ENCODE measurements at regions not wholly inside any gene's neighbourhood (a gene's known extent, or its start where the extent isn't known, plus 50 kb on each side); places are given as distances from the start of the nearest gene placed in this dataset.

DNA sequence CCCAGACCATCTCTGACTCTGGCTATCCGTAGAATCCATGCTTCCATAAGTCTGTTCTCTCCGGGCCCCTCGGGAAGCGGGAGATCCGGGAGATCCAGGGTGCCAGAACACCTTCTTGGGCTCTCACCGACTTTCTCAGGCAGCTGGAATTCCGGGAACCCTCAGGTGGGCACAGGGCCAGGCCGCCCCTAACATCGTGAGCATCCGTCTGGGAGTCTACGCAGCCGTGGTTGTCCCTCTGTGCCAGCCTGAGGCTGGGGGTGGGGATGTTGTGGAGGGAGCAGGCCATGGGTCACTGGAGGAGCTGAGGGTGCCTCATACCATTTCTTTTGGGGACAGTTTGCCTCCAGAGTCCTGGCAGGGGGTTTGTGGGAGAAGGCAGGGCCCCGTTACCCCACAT is 92.3 kb upstream of the COL5A1 start:
- TF ChIP-seq CTCF (IDR thresholded peaks at IDR 0.05), result no peak
- TF ChIP-seq POLR2A (IDR thresholded peaks at IDR 0.05), result no peak
- TF ChIP-seq EP300 (IDR thresholded peaks at IDR 0.05), result no peak
